H1 (cell line): ENCODE measurements at regions not wholly inside any gene's neighbourhood (a gene's known extent, or its start where the extent isn't known, plus 50 kb on each side); places are given as distances from the start of the nearest gene placed in this dataset.

Experiments
- GABPA ChIP-seq: IDR thresholded peaks from 2 replicates; pipeline ENCODE4 v1.6.1; 2011; ENCODE audit warnings: mild to moderate bottlenecking, low read length, moderate library complexity, borderline replicate concordance; ENCODE audit not compliant: insufficient read depth
- MAFK ChIP-seq: IDR thresholded peaks from 2 replicates; pipeline ENCODE4 v1.6.1; 2012; ENCODE audit warnings: low read depth, mild to moderate bottlenecking, improper control_type of control experiment, low read length
- POU5F1 ChIP-seq: IDR thresholded peaks from 2 replicates; pipeline ENCODE4 v1.6.1; 2011; ENCODE audit warnings: low read depth, mild to moderate bottlenecking, low read length, moderate library complexity
- TAF7 ChIP-seq: optimal IDR thresholded peaks from 2 replicates; pipeline ENCODE3; 2011; ENCODE audit warnings: low read depth, mild to moderate bottlenecking, inconsistent platforms, low read length, moderate library complexity, borderline replicate concordance
- TF ChIP-seq, protein P1 (sequence below): IDR thresholded peaks from 2 replicates; pipeline ENCODE4 v1.6.1; 2012; ENCODE audit warnings: low read length, inconsistent platforms

DNA sequence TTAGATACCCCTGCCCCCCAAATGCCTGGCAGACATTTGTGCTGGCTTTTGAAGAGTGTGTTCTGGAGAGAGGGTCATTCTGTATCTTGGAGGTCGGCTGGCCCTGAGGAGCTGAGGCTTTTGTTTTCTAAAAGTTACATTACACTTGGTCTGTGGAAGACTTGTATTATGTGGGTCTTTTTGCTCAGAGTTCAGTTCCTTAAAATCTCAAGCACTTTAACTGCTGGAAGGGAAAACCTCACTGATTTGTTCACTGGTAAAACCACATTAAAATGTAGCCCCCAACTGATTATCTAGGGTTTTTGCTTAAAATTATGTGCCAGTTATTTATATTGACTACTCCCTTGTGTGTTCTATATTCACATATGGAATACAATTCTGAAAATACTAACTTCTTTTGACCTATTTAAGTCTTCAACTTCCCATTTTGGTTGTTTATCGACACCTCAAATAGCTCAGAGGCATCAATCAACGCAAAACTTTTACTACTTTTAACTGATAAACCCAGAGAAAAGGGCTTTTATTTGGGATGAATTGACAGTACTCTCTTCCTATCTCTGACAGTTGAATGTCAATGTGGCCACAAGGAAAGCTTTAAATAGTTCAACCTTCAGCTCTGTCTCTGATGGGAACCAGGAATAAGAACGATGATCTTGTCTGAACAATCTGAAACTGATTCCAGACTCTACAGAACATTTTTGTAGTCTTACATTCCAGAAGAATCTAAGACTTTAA, 54.0 kb upstream of the MAP3K1 start (continued):
- TF ChIP-seq POU5F1: no peak
- TF ChIP-seq GABPA: no peak
- TF ChIP-seq, protein P1, sequence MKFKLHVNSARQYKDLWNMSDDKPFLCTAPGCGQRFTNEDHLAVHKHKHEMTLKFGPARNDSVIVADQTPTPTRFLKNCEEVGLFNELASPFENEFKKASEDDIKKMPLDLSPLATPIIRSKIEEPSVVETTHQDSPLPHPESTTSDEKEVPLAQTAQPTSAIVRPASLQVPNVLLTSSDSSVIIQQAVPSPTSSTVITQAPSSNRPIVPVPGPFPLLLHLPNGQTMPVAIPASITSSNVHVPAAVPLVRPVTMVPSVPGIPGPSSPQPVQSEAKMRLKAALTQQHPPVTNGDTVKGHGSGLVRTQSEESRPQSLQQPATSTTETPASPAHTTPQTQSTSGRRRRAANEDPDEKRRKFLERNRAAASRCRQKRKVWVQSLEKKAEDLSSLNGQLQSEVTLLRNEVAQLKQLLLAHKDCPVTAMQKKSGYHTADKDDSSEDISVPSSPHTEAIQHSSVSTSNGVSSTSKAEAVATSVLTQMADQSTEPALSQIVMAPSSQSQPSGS: no peak
- no peak for TF ChIP-seq TAF7
- TF ChIP-seq MAFK: no peak
